Gastroesophageal sphincter (tissue), 4 donors: ENCODE measurements at regions not wholly inside any gene's neighbourhood (a gene's known extent, or its start where the extent isn't known, plus 50 kb on each side); places are given as distances from the start of the nearest gene placed in this dataset.
"Not testable (repeated sequence)": the region's sequence is repeated elsewhere in the genome, so short reads cannot be mapped to it uniquely, and the experiment has no call there.

Source experiments
- ATAC-seq: fragments of 150-250 bp; one replicate; pipeline ENCODE4 v1.9.1; 2016; ENCODE audit warnings: mild to moderate bottlenecking, moderate library complexity
- H3K27ac ChIP-seq, 4 donors: fragments of 200-600 bp; sonication (generic) in 3 of 4; 1 replicate in 3 of 4; 2 replicates in 1 of 4; pipeline ENCODE4 v1.5.1; 2016 to 2019
- H3K27me3 ChIP-seq: fragments of 200-600 bp; sonication (generic); one replicate; pipeline ENCODE4 v1.5.1; 2019
- H3K36me3 ChIP-seq, 2 donors: fragments of 200-600 bp; sonication (generic); one replicate each; pipeline ENCODE4 v1.5.1; 2019; ENCODE audit warnings: control low read depth in 1 of 2
- H3K4me1 ChIP-seq, 3 donors: fragments of 200-600 bp; sonication (generic); 1 replicate in 2 of 3; 2 replicates in 1 of 3; pipeline ENCODE4 v1.5.1; 2016 to 2019; ENCODE audit warnings: control low read depth in 2 of 3
- H3K4me3 ChIP-seq, 2 donors: fragments of 200-600 bp; sonication (generic); one replicate each; pipeline ENCODE4 v1.5.1; 2019; ENCODE audit warnings: mild to moderate bottlenecking in 1 of 2, moderate library complexity in 1 of 2
- H3K9me3 ChIP-seq, 3 donors: fragments of 200-600 bp; sonication (generic); one replicate each; pipeline ENCODE4 v1.5.1; 2017 to 2019; ENCODE audit warnings: control low read depth in 2 of 3
- EP300 ChIP-seq: sonication (generic); formaldehyde crosslinking; IDR thresholded peaks from one replicate; pipeline ENCODE4 v1.6.1; 2017; ENCODE audit warnings: antibody characterized with exemption, mild to moderate bottlenecking
- POLR2A ChIP-seq, 2 donors: fragments of 450-650 bp; IDR thresholded peaks; one replicate each; pipeline ENCODE4 v1.6.1; 2017; ENCODE audit warnings: antibody characterized with exemption in 2 of 2, mild to moderate bottlenecking in 2 of 2, moderate library complexity in 1 of 2
- POLR2AphosphoS5 ChIP-seq: sonication (generic); formaldehyde crosslinking; IDR thresholded peaks from one replicate; pipeline ENCODE4 v1.6.1; 2017; ENCODE audit warnings: antibody characterized with exemption
- WGBS, 2 donors: methylation state at CpG; one replicate each; pipeline ENCODE4 v1.1.5; 2018; ENCODE audit warnings: low coverage in 1 of 2; 5-methylcytosine and 5-hydroxymethylcytosine counted together
- TF ChIP-seq, protein P1 (sequence below), 4 experiments: fragments of 200-600 bp in 2 of 4; fragments of 450-650 bp in 2 of 4; sonication (generic) in 1 of 4; IDR thresholded peaks; one replicate each; pipeline ENCODE4 v1.5.1; 2017 to 2019; ENCODE audit warnings: antibody characterized with exemption in 4 of 4, mild to moderate bottlenecking in 2 of 4, moderate library complexity in 2 of 4

DNA sequence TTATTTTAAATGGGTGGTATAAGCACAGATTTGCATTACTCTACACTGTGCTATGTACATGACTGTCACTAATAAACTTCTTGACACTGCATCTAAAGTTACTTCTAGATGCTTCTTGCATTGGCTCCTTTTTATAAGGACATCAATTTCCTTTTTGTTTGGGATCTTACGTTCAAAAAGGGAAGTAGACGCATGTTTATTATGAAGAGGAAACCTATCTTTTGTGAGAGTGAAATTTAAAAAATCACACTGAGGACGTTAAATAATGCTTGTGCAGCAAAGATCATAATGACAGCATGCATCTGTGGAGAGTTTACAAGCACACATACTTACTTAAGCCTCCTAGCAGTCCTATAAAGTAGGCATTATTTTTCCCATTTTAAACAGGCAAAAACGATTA is 479.5 kb downstream of the CD83 start:
- Histone ChIP-seq H3K27me3 (peaks cover 5% of the 10 kb centered on the region), H3K9me3 (no peaks in the 10 kb centered on the region), H3K4me1 (no peaks in the 10 kb centered on the region), H3K36me3 (no peaks in the 10 kb centered on the region), H3K27ac (no peak overlapping the region), H3K4me3 (no peak overlapping the region)
- ATAC-seq = no peak
- 74 to 75% methylated on average over 4 of the region's 4 CpGs for WGBS, 2 donors
- no peak for TF ChIP-seq POLR2AphosphoS5

DNA sequence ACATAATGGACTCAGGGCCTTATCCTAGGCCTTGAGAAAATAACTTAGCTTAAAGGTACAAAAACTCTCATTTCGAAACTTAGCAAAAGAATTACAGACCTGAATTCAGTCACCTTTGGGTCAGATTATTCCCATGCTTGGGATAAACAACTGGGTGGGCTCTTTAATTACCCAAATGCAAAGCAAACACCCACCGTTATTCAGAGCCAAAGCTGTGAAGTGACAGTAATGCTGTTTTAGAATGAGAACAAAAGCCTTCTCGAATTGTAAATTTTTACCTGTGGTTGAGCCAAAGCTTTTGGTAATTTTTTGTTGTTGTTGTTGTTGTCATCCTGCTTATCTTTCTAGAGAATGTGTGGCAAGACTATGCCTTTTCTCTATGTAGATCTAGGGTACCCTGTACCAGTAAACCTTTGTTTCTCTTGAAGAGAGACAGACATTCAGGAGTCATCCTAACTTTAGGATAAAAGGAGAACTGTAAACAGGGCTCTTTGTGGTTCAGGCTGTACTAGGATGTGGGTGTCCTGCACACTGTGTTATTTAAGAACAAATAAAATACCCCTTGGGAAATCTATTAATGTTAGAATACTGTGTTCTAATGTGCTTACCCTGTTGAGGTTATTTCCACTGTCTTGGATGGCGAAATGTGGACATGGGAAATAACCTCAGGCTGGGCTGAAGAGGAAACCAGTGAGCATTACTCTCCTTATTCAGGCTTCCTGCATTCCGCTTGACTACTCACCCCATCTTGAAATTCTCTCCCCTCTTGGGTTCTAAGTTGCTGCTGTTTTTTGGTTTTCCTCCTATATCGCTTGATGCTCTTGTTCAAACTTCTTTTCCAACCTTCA is 480.7 kb downstream of the CD83 start:
- Histone ChIP-seq H3K36me3 (no peaks in the 10 kb centered on the region), H3K9me3 (no peaks in the 10 kb centered on the region), H3K4me3 (no peak overlapping the region), H3K27me3 (peaks cover 5% of the 10 kb centered on the region), H3K4me1 (no peaks in the 10 kb centered on the region), H3K27ac (no peak overlapping the region)
- 87 to 92% methylated on average over 6 of the region's 6 CpGs for WGBS, 2 donors
- ATAC-seq = no peak
- TF ChIP-seq POLR2A (IDR thresholded peaks at IDR 0.05) (no peak), EP300 (no peak), POLR2AphosphoS5 (no peak)
- TF ChIP-seq, protein P1, sequence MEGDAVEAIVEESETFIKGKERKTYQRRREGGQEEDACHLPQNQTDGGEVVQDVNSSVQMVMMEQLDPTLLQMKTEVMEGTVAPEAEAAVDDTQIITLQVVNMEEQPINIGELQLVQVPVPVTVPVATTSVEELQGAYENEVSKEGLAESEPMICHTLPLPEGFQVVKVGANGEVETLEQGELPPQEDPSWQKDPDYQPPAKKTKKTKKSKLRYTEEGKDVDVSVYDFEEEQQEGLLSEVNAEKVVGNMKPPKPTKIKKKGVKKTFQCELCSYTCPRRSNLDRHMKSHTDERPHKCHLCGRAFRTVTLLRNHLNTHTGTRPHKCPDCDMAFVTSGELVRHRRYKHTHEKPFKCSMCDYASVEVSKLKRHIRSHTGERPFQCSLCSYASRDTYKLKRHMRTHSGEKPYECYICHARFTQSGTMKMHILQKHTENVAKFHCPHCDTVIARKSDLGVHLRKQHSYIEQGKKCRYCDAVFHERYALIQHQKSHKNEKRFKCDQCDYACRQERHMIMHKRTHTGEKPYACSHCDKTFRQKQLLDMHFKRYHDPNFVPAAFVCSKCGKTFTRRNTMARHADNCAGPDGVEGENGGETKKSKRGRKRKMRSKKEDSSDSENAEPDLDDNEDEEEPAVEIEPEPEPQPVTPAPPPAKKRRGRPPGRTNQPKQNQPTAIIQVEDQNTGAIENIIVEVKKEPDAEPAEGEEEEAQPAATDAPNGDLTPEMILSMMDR (IDR thresholded peaks at IDR 0.05) = no peak

GRCh38 chr6:14600306-14600705 is 482.7 kb downstream of the CD83 start:
- not testable (repeated sequence) for H3K27me3 ChIP-seq, H3K27ac ChIP-seq, H3K36me3 ChIP-seq, H3K4me1 ChIP-seq, ATAC-seq, H3K9me3 ChIP-seq, H3K4me3 ChIP-seq
- WGBS, 2 donors = 91 to 95% methylated on average over 4 to 8 of the region's 8 CpGs

- H3K27ac ChIP-seq = no peak overlapping the region
- 50 to 70% methylated on average over 3 to 4 of the region's 7 CpGs for WGBS, 2 donors
- no peak for TF ChIP-seq EP300
- TF ChIP-seq POLR2A (IDR thresholded peaks at IDR 0.05) = no peak
- TF ChIP-seq, protein P1 (IDR thresholded peaks at IDR 0.05) = no peak
- H3K4me1 ChIP-seq = no peaks in the 10 kb centered on the region
- no peak overlapping the region for H3K4me3 ChIP-seq
- no peaks in the 10 kb centered on the region for H3K36me3 ChIP-seq
- peaks cover 5% of the 10 kb centered on the region for H3K27me3 ChIP-seq
- no peak for ATAC-seq
- H3K9me3 ChIP-seq = no peaks in the 10 kb centered on the region
Observed at GRCh38 chr6:14601490-14601889, 483.9 kb downstream of the CD83 start.

DNA sequence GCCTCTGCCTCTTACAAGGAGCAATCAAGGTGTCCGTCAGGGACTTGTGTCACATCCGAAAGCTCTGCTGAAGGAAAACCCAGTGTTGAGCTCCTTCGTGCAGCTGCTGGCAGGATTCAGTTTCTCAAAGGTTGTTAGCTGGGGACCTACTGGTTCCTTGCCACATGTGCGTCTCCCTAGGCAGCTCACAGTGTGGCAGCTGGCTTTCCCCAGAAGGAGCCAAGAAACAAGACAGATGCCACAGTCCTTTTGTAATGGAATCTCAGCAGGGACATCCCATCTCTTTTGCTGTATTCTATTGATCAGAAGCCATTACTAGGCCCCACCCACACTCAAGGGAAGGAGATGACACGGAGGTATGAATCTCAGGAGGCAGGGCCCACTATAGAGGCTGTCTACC is 488.8 kb downstream of the CD83 start:
- Histone ChIP-seq H3K9me3 (no peaks in the 10 kb centered on the region), H3K36me3 (no peaks in the 10 kb centered on the region), H3K27me3 (peaks cover 2% of the 10 kb centered on the region), H3K4me1 (no peaks in the 10 kb centered on the region), H3K4me3 (no peak overlapping the region), H3K27ac (no peak overlapping the region)
- ATAC-seq = no peak
- TF ChIP-seq POLR2AphosphoS5 (no peak), EP300 (no peak), POLR2A (IDR thresholded peaks at IDR 0.05) (no peak)
- TF ChIP-seq, protein P1 (IDR thresholded peaks at IDR 0.05) = no peak
- WGBS, 2 donors = 91 to 100% methylated on average over 2 to 4 of the region's 5 CpGs

DNA sequence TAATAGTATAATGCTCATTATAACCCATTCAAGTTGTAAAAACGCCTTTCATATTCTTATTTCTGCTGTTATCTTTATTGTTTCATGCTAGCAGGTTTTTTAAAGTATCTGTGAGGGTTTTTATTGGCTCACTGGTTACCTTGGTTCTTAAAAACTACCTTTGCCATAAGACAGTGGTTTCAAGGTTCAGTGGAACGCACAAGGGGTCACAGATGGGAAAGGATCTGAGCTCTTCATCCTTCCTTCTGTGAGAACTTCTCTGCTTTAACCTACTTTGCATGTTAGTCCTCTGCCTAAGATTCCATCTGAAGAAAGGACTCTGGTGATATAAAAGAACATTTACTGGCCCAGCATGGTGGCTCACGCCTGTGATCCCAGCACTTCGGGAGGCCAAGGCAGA is 492.6 kb downstream of the CD83 start:
- no peaks in the 10 kb centered on the region for H3K36me3 ChIP-seq
- H3K4me1 ChIP-seq = no peaks in the 10 kb centered on the region
- no peak for ATAC-seq
- no peak overlapping the region for H3K27ac ChIP-seq
- H3K27me3 ChIP-seq = no peaks in the 10 kb centered on the region
- no peak overlapping the region for H3K4me3 ChIP-seq
- peaks cover 0 to 2% (median 0%) of the 10 kb centered on the region in 3 donors for H3K9me3 ChIP-seq
- TF ChIP-seq, protein P1 (IDR thresholded peaks at IDR 0.05) = no peak
- TF ChIP-seq POLR2A (IDR thresholded peaks at IDR 0.05) = no peak
- TF ChIP-seq POLR2AphosphoS5 = no peak
- TF ChIP-seq EP300 = no peak
- WGBS, 2 donors = 93 to 100% methylated on average over 3 to 4 of the region's 4 CpGs
